OCI-LY1 (cell line): ENCODE measurements at regions not wholly inside any gene's neighbourhood (a gene's known extent, or its start where the extent isn't known, plus 50 kb on each side); places are given as distances from the start of the nearest gene placed in this dataset.
"Not testable (repeated sequence)": the region's sequence is repeated elsewhere in the genome, so short reads cannot be mapped to it uniquely, and the experiment has no call there.

Source experiments
- CTCF ChIP-seq: fragments of 200-600 bp; sonication (generic), shearing (Covaris generic); IDR thresholded peaks from 2 replicates; pipeline ENCODE4 v1.5.1; 2017; ENCODE audit warnings: mild to moderate bottlenecking, antibody characterized with exemption, low read length, moderate library complexity, mixed read lengths
- EZH2 ChIP-seq: fragments of 200-600 bp; sonication (generic), shearing (Covaris generic); IDR thresholded peaks from 2 replicates; pipeline ENCODE4 v1.8.0; 2017; ENCODE audit warnings: borderline replicate concordance, mixed run types, mild to moderate bottlenecking, antibody characterized with exemption, low read length, moderate library complexity, mixed read lengths

DNA sequence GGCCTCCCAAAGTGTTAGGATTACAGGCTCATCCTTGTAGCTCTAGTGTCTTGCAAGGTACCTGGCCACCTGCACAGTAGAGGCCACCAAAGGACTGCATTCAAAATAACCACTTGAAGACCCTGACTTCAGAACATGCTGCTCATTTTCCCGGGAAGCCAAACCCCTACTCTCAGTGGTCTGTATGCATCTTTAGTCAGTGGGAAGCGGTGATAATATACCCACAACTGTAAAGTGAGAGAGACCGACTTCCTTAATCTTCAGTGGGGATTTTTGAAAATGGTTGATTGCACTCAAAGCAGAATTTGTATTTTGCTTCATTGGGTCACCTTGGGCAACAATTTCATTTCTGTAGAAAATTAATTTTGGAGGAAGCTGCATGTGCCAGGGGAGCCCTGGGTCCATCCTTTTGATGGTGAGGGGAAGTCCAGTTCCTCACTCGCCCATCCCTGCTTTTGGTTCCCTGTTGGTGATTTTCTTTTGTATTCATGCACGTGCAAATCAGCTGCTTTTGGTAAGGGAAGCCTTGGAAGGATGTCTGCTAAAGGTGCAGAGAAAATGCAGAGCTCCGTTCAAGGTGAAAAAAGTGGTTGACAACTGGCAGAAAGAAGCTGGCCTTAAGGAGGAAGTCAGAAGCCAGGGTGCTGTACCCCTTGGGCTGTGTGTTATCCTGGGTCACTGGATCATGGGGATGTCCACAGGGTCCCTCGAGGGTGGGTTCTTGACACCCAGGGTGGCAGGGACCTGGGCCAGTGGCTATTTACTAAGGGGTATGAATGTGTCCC, 59.5 kb downstream of the NPIPB11 start:
- not testable (repeated sequence) for TF ChIP-seq CTCF, EZH2
